GM12873 (cell line): ENCODE measurements at regions not wholly inside any gene's neighbourhood (a gene's known extent, or its start where the extent isn't known, plus 50 kb on each side); places are given as distances from the start of the nearest gene placed in this dataset.
A peak's percentile ranks its signal among the peaks of the same experiment; 100 is the strongest.

Source experiments
- CTCF ChIP-seq: IDR thresholded peaks from 2 replicates; pipeline ENCODE4 v1.5.1; 2012; ENCODE audit warnings: low read depth, mild to moderate bottlenecking, moderate library complexity, low read length, control low read depth; ENCODE audit not compliant: insufficient read depth; ENCODE audit errors: missing control alignments

GRCh38 chr3:99500485-99500884 is 137.9 kb upstream of the COL8A1 start:
- TF ChIP-seq CTCF = no peak

GRCh38 chr3:99499235-99500158 is 138.9 kb upstream of the COL8A1 start:
- peak; percentile 75 for TF ChIP-seq CTCF

GRCh38 chr3:99498550-99499234 is 139.7 kb upstream of the COL8A1 start:
- TF ChIP-seq CTCF = no peak

GRCh38 chr3:99487894-99488293 is 150.5 kb upstream of the COL8A1 start:
- no peak for TF ChIP-seq CTCF

- TF ChIP-seq CTCF = no peak
Observed at GRCh38 chr3:99485286-99485685, 153.1 kb upstream of the COL8A1 start.

- TF ChIP-seq CTCF = no peak
Observed at GRCh38 chr3:99484871-99485270, 153.5 kb upstream of the COL8A1 start.

GRCh38 chr3:99483841-99484240 is 154.6 kb upstream of the COL8A1 start:
- no peak for TF ChIP-seq CTCF
